HepG2 (cell line): ENCODE measurements at regions not wholly inside any gene's neighbourhood (a gene's known extent, or its start where the extent isn't known, plus 50 kb on each side); places are given as distances from the start of the nearest gene placed in this dataset.

Source experiments
- ATAC-seq: fragments of 200-7000 bp; cut with Tn5 transposase; 3 replicates; pipeline ENCODE4 v1.9.1; 2020; ENCODE audit warnings: mild to moderate bottlenecking, moderate library complexity
- BruUV-seq: library from RNA; stranded (reverse); fragments of 400-500 nt; replicated peaks from 2 replicates; lab custom pipeline; 2021; lab: Mats Ljungman, UMichigan
- CTCF ChIA-PET: fragments of 300-600 bp; formaldehyde crosslinking; extraction: SDS; loops from one replicate; lab custom pipeline; 2021; ENCODE audit warnings: low total read pairs, inconsistent platforms, low intra/inter-chr PET ratio; lab: Yijun Ruan, JAX
- POLR2A ChIA-PET: fragments of 350-600 bp; sonication (Branson Sonifier 250); formaldehyde crosslinking; loops from one replicate; lab custom pipeline; 2020; ENCODE audit warnings: antibody characterized with exemption, inconsistent platforms; lab: Yijun Ruan, JAX
- DNase-seq: peaks from one replicate; pipeline ENCODE4 v3.0.0-alpha.2; 2015; ENCODE audit warnings: low spot score
- FAIRE-seq: peaks from 3 replicates; lab custom pipeline; 2011; peaks lifted over from hg19 to GRCh38; lab: Jason Lieb, UNC
- H2AFZ ChIP-seq: one replicate; pipeline ENCODE4 v1.6.1; 2011; ENCODE audit warnings: low read length, inconsistent platforms
- H3K27ac ChIP-seq: fragments of 300-600 bp; 3 replicates; pipeline ENCODE4 v1.8.0; 2011; ENCODE audit warnings: mixed run types, mild to moderate bottlenecking, mixed read lengths, low read length, inconsistent platforms; ENCODE audit not compliant: insufficient read depth; ENCODE audit errors: extremely low read length
- H3K27me3 ChIP-seq, 2 experiments: fragments of 200-600 bp in 1 of 2; 2 replicates in 1 of 2; 3 replicates in 1 of 2; pipeline versions ENCODE4 v1.6.0 to v1.8.0; 2011; ENCODE audit warnings: low read length in 2 of 2, mild to moderate bottlenecking in 2 of 2, moderate library complexity in 2 of 2, inconsistent platforms in 1 of 2; ENCODE audit not compliant: insufficient read depth in 2 of 2, control insufficient read depth in 1 of 2
- H3K36me3 ChIP-seq, 2 experiments: fragments of 200-600 bp in 1 of 2; replicated peaks in 1 of 2; 2 replicates in 1 of 2; 3 replicates in 1 of 2; pipeline versions ENCODE4 v1.5.1 to v1.8.0; 2011; ENCODE audit warnings: low read length in 2 of 2, inconsistent platforms in 1 of 2; ENCODE audit not compliant: insufficient read depth in 2 of 2, control insufficient read depth in 1 of 2
- H3K4me1 ChIP-seq: 2 replicates; pipeline ENCODE4 v1.5.1; 2012; ENCODE audit warnings: low read length, inconsistent platforms; ENCODE audit not compliant: insufficient read depth
- H3K4me2 ChIP-seq: 2 replicates; pipeline ENCODE4 v1.6.0; 2011; ENCODE audit warnings: low read depth, low read length, inconsistent platforms
- H3K4me3 ChIP-seq, 3 experiments: fragments of 200-600 bp in 1 of 3; sonication (generic), shearing (Covaris generic) in 1 of 3; replicated peaks in 1 of 3; 2 replicates each; pipeline ENCODE4 v1.5.1; 2011 to 2016; ENCODE audit warnings: low read length in 3 of 3, inconsistent platforms in 2 of 3, low read depth in 2 of 3, mild to moderate bottlenecking in 2 of 3, control low read depth in 1 of 3, mixed read lengths in 1 of 3; ENCODE audit not compliant: insufficient read depth in 1 of 3
- H3K79me2 ChIP-seq: one replicate; pipeline ENCODE4 v1.6.1; 2011; ENCODE audit warnings: low read length, inconsistent platforms; ENCODE audit not compliant: insufficient read depth
- H3K9ac ChIP-seq: 2 replicates; pipeline ENCODE4 v1.6.0; 2011; ENCODE audit warnings: mild to moderate bottlenecking, low read depth, low read length, inconsistent platforms; ENCODE audit not compliant: insufficient read depth
- H3K9me3 ChIP-seq: 2 replicates; pipeline ENCODE4 v1.5.1; 2012; ENCODE audit warnings: mild to moderate bottlenecking, low read length
- H4K20me1 ChIP-seq: 2 replicates; pipeline ENCODE4 v1.6.0; 2011; ENCODE audit warnings: inconsistent platforms, mild to moderate bottlenecking, low read length, moderate library complexity; ENCODE audit not compliant: insufficient read depth
- AGO1 ChIP-seq: fragments of 200-400 bp; formaldehyde crosslinking; IDR thresholded peaks from 2 replicates; pipeline ENCODE4 v1.6.1; 2017; ENCODE audit warnings: mild to moderate bottlenecking, low read depth, low read length, moderate library complexity; ENCODE audit not compliant: poor library complexity, severe bottlenecking
- ARID4A ChIP-seq: sonication (generic); formaldehyde crosslinking; IDR thresholded peaks from 2 replicates; pipeline ENCODE4 v1.5.0; 2020; ENCODE audit warnings: mild to moderate bottlenecking, missing genetic modification reagents, borderline replicate concordance
- HHEX ChIP-seq: IDR thresholded peaks from 2 replicates; pipeline ENCODE4 v1.6.1; 2016; ENCODE audit warnings: control low read depth
- HNRNPUL1 ChIP-seq: fragments of 200-400 bp; formaldehyde crosslinking; IDR thresholded peaks from 2 replicates; pipeline ENCODE4 v1.6.1; 2017; ENCODE audit warnings: low read depth, mild to moderate bottlenecking, low read length, moderate library complexity
- KDM3A ChIP-seq: IDR thresholded peaks from 2 replicates; pipeline ENCODE4 v1.6.1; 2018; ENCODE audit warnings: low read depth, missing compliant biosample characterization
- NR0B2 ChIP-seq: sonication (generic); formaldehyde crosslinking; IDR thresholded peaks from 2 replicates; pipeline ENCODE4 v1.4.0; 2020; ENCODE audit warnings: mild to moderate bottlenecking, missing genetic modification reagents
- SALL1 ChIP-seq: sonication (generic); formaldehyde crosslinking; IDR thresholded peaks from 2 replicates; pipeline ENCODE4 v1.8.0; 2022; ENCODE audit warnings: mild to moderate bottlenecking, missing genetic modification reagents
- SP4 ChIP-seq: sonication (generic); formaldehyde crosslinking; IDR thresholded peaks from 2 replicates; pipeline ENCODE4 v1.8.1; 2023; ENCODE audit warnings: mild to moderate bottlenecking, missing genetic modification reagents
- STAT5B ChIP-seq: sonication (generic); formaldehyde crosslinking; IDR thresholded peaks from 2 replicates; pipeline ENCODE4 v1.4.0; 2020; ENCODE audit warnings: missing genetic modification reagents
- THAP9 ChIP-seq: sonication (generic); formaldehyde crosslinking; IDR thresholded peaks from 2 replicates; pipeline ENCODE4; 2020; ENCODE audit warnings: missing genetic modification reagents, mild to moderate bottlenecking, borderline replicate concordance
- ZBTB43 ChIP-seq: sonication (generic); formaldehyde crosslinking; conservative IDR thresholded peaks from 2 replicates; pipeline ENCODE4 v1.4.0; 2020; ENCODE audit warnings: missing genetic modification reagents
- ZNF136 ChIP-seq: sonication (generic); formaldehyde crosslinking; IDR thresholded peaks from 2 replicates; pipeline ENCODE4 v1.8.1; 2022; ENCODE audit warnings: low read depth, mild to moderate bottlenecking, moderate library complexity, missing genetic modification reagents
- ZNF17 ChIP-seq: sonication (generic); formaldehyde crosslinking; IDR thresholded peaks from 2 replicates; pipeline ENCODE4 v1.5.0; 2020; ENCODE audit warnings: mild to moderate bottlenecking, missing genetic modification reagents
- ZNF235 ChIP-seq: sonication (generic); formaldehyde crosslinking; IDR thresholded peaks from 2 replicates; pipeline ENCODE4 v1.8.1; 2023; ENCODE audit warnings: mild to moderate bottlenecking, missing genetic modification reagents, borderline replicate concordance
- ZNF331 ChIP-seq: sonication (generic); formaldehyde crosslinking; IDR thresholded peaks from 2 replicates; pipeline ENCODE4 v1.4.0; 2020; ENCODE audit warnings: missing genetic modification reagents
- ZNF44 ChIP-seq: sonication (generic); formaldehyde crosslinking; IDR thresholded peaks from 2 replicates; pipeline ENCODE4 v1.5.1; 2020; ENCODE audit warnings: mild to moderate bottlenecking, missing genetic modification reagents
- ZNF552 ChIP-seq: sonication (generic); formaldehyde crosslinking; IDR thresholded peaks from 2 replicates; pipeline ENCODE4 v1.9.0; 2022; ENCODE audit warnings: missing genetic modification reagents, mild to moderate bottlenecking, borderline replicate concordance
- ZNF564 ChIP-seq: sonication (generic); formaldehyde crosslinking; IDR thresholded peaks from 2 replicates; pipeline ENCODE4 v1.8.1; 2023; ENCODE audit warnings: mild to moderate bottlenecking, missing genetic modification reagents
- WGBS: methylation state at CpG from one replicate; pipeline ENCODE4 v1.1.6; 2017; ENCODE audit warnings: low lambda C conversion rate; 5-methylcytosine and 5-hydroxymethylcytosine counted together
- in situ Hi-C: cut with HindIII; loops from 2 replicates; pipeline ENCODE4 v1.10.0; 2017; ENCODE audit warnings: low pct_unique_long_range_greater_than_20kb; ENCODE audit not compliant: extremely low pct_ligation_motif_present
- intact Hi-C: fragments of 100-400 bp; cut with micrococcal nuclease; formaldehyde crosslinking; loops from one replicate; pipeline ENCODE4 v1.10.0; 2022; ENCODE audit not compliant: unreplicated experiment

- Histone ChIP-seq H3K36me3 (no peaks in the 10 kb centered on the region), H3K27me3 (no peaks in the 10 kb centered on the region), H3K27ac (no peak overlapping the region), H3K4me1 (no peaks in the 10 kb centered on the region), H3K9ac (no peak overlapping the region), H3K9me3 (peaks cover 87% of the 10 kb centered on the region), H4K20me1 (no peaks in the 10 kb centered on the region), H2AFZ (no peak overlapping the region), H3K79me2 (no peaks in the 10 kb centered on the region), H3K4me2 (no peak overlapping the region), H3K4me3 (no peak overlapping the region)
- intact Hi-C loops (no loop called here), in situ Hi-C loops (no loop called here)
- FAIRE-seq: no peak
- 38% methylated on average over 2 of the region's 2 CpGs for WGBS
- BruUV-seq: no TSS peak
- ATAC-seq: no peak
- ChIA-PET CTCF (no interaction called here), POLR2A (no interaction called here)
- DNase-seq: no peak
- TF ChIP-seq ZNF552 (CRISPR knock-in tag): no peak
- TF ChIP-seq ZBTB43: no peak
- TF ChIP-seq NR0B2 (CRISPR knock-in tag): no peak
- TF ChIP-seq ZNF331: no peak
- no peak for TF ChIP-seq HNRNPUL1
- TF ChIP-seq ZNF136 (CRISPR knock-in tag): no peak
- TF ChIP-seq THAP9: no peak
- TF ChIP-seq AGO1: no peak
- no peak for TF ChIP-seq SP4 (CRISPR knock-in tag)
- no peak for TF ChIP-seq STAT5B (CRISPR knock-in tag)
- TF ChIP-seq SALL1: no peak
- no peak for TF ChIP-seq ARID4A
- TF ChIP-seq ZNF44 (CRISPR knock-in tag): no peak
- TF ChIP-seq ZNF235 (CRISPR knock-in tag): no peak
- TF ChIP-seq KDM3A: no peak
- no peak for TF ChIP-seq HHEX (CRISPR knock-in tag)
- no peak for TF ChIP-seq ZNF564 (CRISPR knock-in tag)
- no peak for TF ChIP-seq ZNF17 (CRISPR knock-in tag)
Measured at GRCh38 chr16:62583414-62583813, 547.2 kb upstream of the CDH8 start.
